GM18502 (cell line): ENCODE measurements at regions not wholly inside any gene's neighbourhood (a gene's known extent, or its start where the extent isn't known, plus 50 kb on each side); places are given as distances from the start of the nearest gene placed in this dataset.

Experiments used
- ATAC-seq: cut with Tn5 transposase; IDR thresholded peaks from one replicate; pipeline ENCODE4 v1.9.1; 2021; ENCODE audit warnings: mild to moderate bottlenecking; ENCODE audit not compliant: unreplicated experiment, poor library complexity

- no peak for ATAC-seq
Observed at GRCh38 chr6:21539621-21540100, 53.9 kb upstream of the SOX4 start.
